Adipocyte (in vitro differentiated cells): ENCODE measurements at regions not wholly inside any gene's neighbourhood (a gene's known extent, or its start where the extent isn't known, plus 50 kb on each side); places are given as distances from the start of the nearest gene placed in this dataset.

Source experiments
- DNase-seq: peaks from one replicate; pipeline ENCODE4 v3.0.0-alpha.2; 2015; ENCODE audit warnings: low read depth
- H3K27me3 ChIP-seq: replicated peaks from 2 replicates; pipeline ENCODE4 v1.7.0; 2013; ENCODE audit warnings: mild to moderate bottlenecking, low read length, moderate library complexity; ENCODE audit not compliant: control insufficient read depth, insufficient read depth
- H3K36me3 ChIP-seq: 2 replicates; pipeline ENCODE4 v1.7.0; 2013; ENCODE audit warnings: low read length, mild to moderate bottlenecking, moderate library complexity; ENCODE audit not compliant: control insufficient read depth, insufficient read depth, severe bottlenecking
- H3K4me1 ChIP-seq: 2 replicates; pipeline ENCODE4 v1.7.0; 2013; ENCODE audit warnings: mild to moderate bottlenecking, low read length, moderate library complexity; ENCODE audit not compliant: control insufficient read depth, insufficient read depth
- H3K4me3 ChIP-seq: 2 replicates; pipeline ENCODE4 v1.7.0; 2013; ENCODE audit warnings: mild to moderate bottlenecking, low read length, moderate library complexity
- H3K9ac ChIP-seq: 2 replicates; pipeline ENCODE4 v1.7.0; 2013; ENCODE audit warnings: mild to moderate bottlenecking, low read length, moderate library complexity
- H3K9me3 ChIP-seq: 2 replicates; pipeline ENCODE4 v1.7.0; 2013; ENCODE audit warnings: mild to moderate bottlenecking, low read length, moderate library complexity; ENCODE audit not compliant: control insufficient read depth

GRCh38 chr4:178241601-178242118 lies 799.4 kb upstream of the AGA start:
- H3K36me3 ChIP-seq, result no peaks in the 10 kb centered on the region
- H3K27me3 ChIP-seq, result no peaks in the 10 kb centered on the region
- DNase-seq, result no peak
- H3K4me1 ChIP-seq, result no peaks in the 10 kb centered on the region
- no peak overlapping the region for H3K9ac ChIP-seq
- H3K9me3 ChIP-seq, result peaks cover 10% of the 10 kb centered on the region
- H3K4me3 ChIP-seq, result no peak overlapping the region

- Histone ChIP-seq H3K9me3 (peaks cover 10% of the 10 kb centered on the region), H3K4me1 (no peaks in the 10 kb centered on the region), H3K9ac (no peak overlapping the region), H3K4me3 (no peak overlapping the region), H3K36me3 (no peaks in the 10 kb centered on the region), H3K27me3 (no peaks in the 10 kb centered on the region)
- DNase-seq, result no peak
These were observed 800.4 kb upstream of the AGA start for GRCh38 chr4:178242655-178243054.

- no peak for DNase-seq
- H3K36me3 ChIP-seq, result no peaks in the 10 kb centered on the region
These were observed 802.5 kb upstream of the AGA start for GRCh38 chr4:178244785-178245184.

GRCh38 chr4:178255172-178255571 lies 812.9 kb upstream of the AGA start:
- Histone ChIP-seq H3K9ac (no peak overlapping the region), H3K4me1 (no peaks in the 10 kb centered on the region), H3K9me3 (peaks cover 7% of the 10 kb centered on the region), H3K36me3 (no peaks in the 10 kb centered on the region), H3K27me3 (no peaks in the 10 kb centered on the region), H3K4me3 (no peak overlapping the region)
- DNase-seq, result no peak

More at GRCh38 chr4:178244785-178245184, 802.5 kb upstream of the AGA start:
- no peaks in the 10 kb centered on the region for H3K4me1 ChIP-seq
- H3K27me3 ChIP-seq, result no peaks in the 10 kb centered on the region
- no peak overlapping the region for H3K9ac ChIP-seq
- H3K4me3 ChIP-seq, result no peak overlapping the region
- peaks cover 6% of the 10 kb centered on the region for H3K9me3 ChIP-seq

- Histone ChIP-seq H3K4me3 (no peak overlapping the region), H3K4me1 (no peaks in the 10 kb centered on the region), H3K9me3 (peaks cover 8% of the 10 kb centered on the region), H3K9ac (no peak overlapping the region), H3K27me3 (no peaks in the 10 kb centered on the region), H3K36me3 (no peaks in the 10 kb centered on the region)
- DNase-seq, result no peak
These were observed 816.4 kb upstream of the AGA start for GRCh38 chr4:178258603-178259002.

- Histone ChIP-seq H3K9me3 (peaks cover 2% of the 10 kb centered on the region), H3K27me3 (no peaks in the 10 kb centered on the region), H3K4me3 (no peak overlapping the region), H3K4me1 (no peaks in the 10 kb centered on the region), H3K36me3 (no peaks in the 10 kb centered on the region), H3K9ac (no peak overlapping the region)
- DNase-seq, result no peak
These were observed 817.3 kb upstream of the AGA start for GRCh38 chr4:178259566-178259965.

GRCh38 chr4:178264001-178264400 lies 821.8 kb upstream of the AGA start:
- Histone ChIP-seq H3K9ac (no peak overlapping the region), H3K4me1 (no peaks in the 10 kb centered on the region), H3K4me3 (no peak overlapping the region), H3K9me3 (peaks cover 2% of the 10 kb centered on the region), H3K27me3 (no peaks in the 10 kb centered on the region), H3K36me3 (no peaks in the 10 kb centered on the region)
- DNase-seq, result no peak

- no peaks in the 10 kb centered on the region for H3K9me3 ChIP-seq
- no peak for DNase-seq
These were observed 829.1 kb upstream of the AGA start for GRCh38 chr4:178271386-178271785.

GRCh38 chr4:178273168-178273567 lies 830.9 kb upstream of the AGA start:
- DNase-seq, result no peak

More at GRCh38 chr4:178271386-178271785, 829.1 kb upstream of the AGA start:
- Histone ChIP-seq H3K27me3 (no peaks in the 10 kb centered on the region), H3K4me3 (no peak overlapping the region), H3K36me3 (no peaks in the 10 kb centered on the region), H3K9ac (no peak overlapping the region), H3K4me1 (no peaks in the 10 kb centered on the region)

GRCh38 chr4:178275671-178276360 lies 833.6 kb upstream of the AGA start:
- Histone ChIP-seq H3K4me1 (no peaks in the 10 kb centered on the region), H3K36me3 (no peaks in the 10 kb centered on the region), H3K4me3 (no peak overlapping the region), H3K9me3 (no peaks in the 10 kb centered on the region), H3K27me3 (no peaks in the 10 kb centered on the region), H3K9ac (no peak overlapping the region)
- DNase-seq, result no peak

More at GRCh38 chr4:178273168-178273567, 830.9 kb upstream of the AGA start:
- H3K36me3 ChIP-seq, result no peaks in the 10 kb centered on the region
- H3K4me3 ChIP-seq, result no peak overlapping the region
- no peak overlapping the region for H3K9ac ChIP-seq
- no peaks in the 10 kb centered on the region for H3K9me3 ChIP-seq
- no peaks in the 10 kb centered on the region for H3K27me3 ChIP-seq
- H3K4me1 ChIP-seq, result no peaks in the 10 kb centered on the region

GRCh38 chr4:178280362-178280761 lies 838.1 kb upstream of the AGA start:
- DNase-seq, result no peak
- Histone ChIP-seq H3K9me3 (no peaks in the 10 kb centered on the region), H3K27me3 (no peaks in the 10 kb centered on the region), H3K4me1 (no peaks in the 10 kb centered on the region), H3K4me3 (no peak overlapping the region), H3K36me3 (no peaks in the 10 kb centered on the region), H3K9ac (no peak overlapping the region)

- Histone ChIP-seq H3K4me3 (no peak overlapping the region), H3K4me1 (no peaks in the 10 kb centered on the region), H3K36me3 (no peaks in the 10 kb centered on the region), H3K9ac (no peak overlapping the region), H3K9me3 (no peaks in the 10 kb centered on the region), H3K27me3 (no peaks in the 10 kb centered on the region)
- DNase-seq, result no peak
These were observed 846.2 kb upstream of the AGA start for GRCh38 chr4:178288462-178288861.
